GM12892 (cell line): ENCODE measurements at regions not wholly inside any gene's neighbourhood (a gene's known extent, or its start where the extent isn't known, plus 50 kb on each side); places are given as distances from the start of the nearest gene placed in this dataset.

Experiments
- POLR2A ChIP-seq: IDR thresholded peaks from 2 replicates; pipeline ENCODE4 v1.6.1; 2011; ENCODE audit warnings: low read depth, low read length, control low read depth
- POLR2AphosphoS5 ChIP-seq: IDR thresholded peaks from 2 replicates; pipeline ENCODE4 v1.6.1; 2011; ENCODE audit warnings: low read depth, low read length, control low read depth
- TAF1 ChIP-seq: IDR thresholded peaks from 2 replicates; pipeline ENCODE4 v1.6.1; 2011; ENCODE audit warnings: low read depth, mild to moderate bottlenecking, control low read depth, low read length, borderline replicate concordance

- TF ChIP-seq TAF1, result no peak
- TF ChIP-seq POLR2A, result no peak
- no peak for TF ChIP-seq POLR2AphosphoS5
Measured at GRCh38 chr9:107637421-107638420, 148.2 kb upstream of the KLF4 start.
